Endothelial cell (in vitro differentiated cells): ENCODE measurements at regions not wholly inside any gene's neighbourhood (a gene's known extent, or its start where the extent isn't known, plus 50 kb on each side); places are given as distances from the start of the nearest gene placed in this dataset.
"Not testable (repeated sequence)": the region's sequence is repeated elsewhere in the genome, so short reads cannot be mapped to it uniquely, and the experiment has no call there.

Source experiments
- DNase-seq: peaks from one replicate; pipeline ENCODE4 v3.0.0; 2021; ENCODE audit warnings: low spot score
- H3K27ac Mint-ChIP-seq: one replicate; pipeline ENCODE4 v1.8.0; 2021; ENCODE audit warnings: mixed read lengths, inconsistent platforms; ENCODE audit not compliant: unreplicated experiment
- H3K27me3 Mint-ChIP-seq: one replicate; pipeline ENCODE4 v1.8.0; 2021; ENCODE audit warnings: mild to moderate bottlenecking, moderate library complexity, mixed read lengths, inconsistent platforms; ENCODE audit not compliant: unreplicated experiment
- H3K36me3 Mint-ChIP-seq: one replicate; pipeline ENCODE4 v1.8.0; 2021; ENCODE audit warnings: mild to moderate bottlenecking, low read depth, mixed read lengths, inconsistent platforms; ENCODE audit not compliant: unreplicated experiment
- H3K4me1 Mint-ChIP-seq: one replicate; pipeline ENCODE4 v1.8.0; 2021; ENCODE audit warnings: mild to moderate bottlenecking, mixed read lengths, inconsistent platforms; ENCODE audit not compliant: unreplicated experiment
- H3K4me3 Mint-ChIP-seq: one replicate; pipeline ENCODE4 v1.8.0; 2021; ENCODE audit warnings: mild to moderate bottlenecking, mixed read lengths, inconsistent platforms; ENCODE audit not compliant: unreplicated experiment
- H3K9me3 Mint-ChIP-seq: one replicate; pipeline ENCODE4 v1.8.0; 2021; ENCODE audit warnings: mixed read lengths, inconsistent platforms; ENCODE audit not compliant: unreplicated experiment
- TF ChIP-seq, protein P1 (sequence below): fragments of 200-600 bp; sonication (generic); IDR thresholded peaks from one replicate; pipeline ENCODE4 v1.5.0; 2021; ENCODE audit warnings: antibody characterized with exemption; ENCODE audit not compliant: unreplicated experiment

DNA sequence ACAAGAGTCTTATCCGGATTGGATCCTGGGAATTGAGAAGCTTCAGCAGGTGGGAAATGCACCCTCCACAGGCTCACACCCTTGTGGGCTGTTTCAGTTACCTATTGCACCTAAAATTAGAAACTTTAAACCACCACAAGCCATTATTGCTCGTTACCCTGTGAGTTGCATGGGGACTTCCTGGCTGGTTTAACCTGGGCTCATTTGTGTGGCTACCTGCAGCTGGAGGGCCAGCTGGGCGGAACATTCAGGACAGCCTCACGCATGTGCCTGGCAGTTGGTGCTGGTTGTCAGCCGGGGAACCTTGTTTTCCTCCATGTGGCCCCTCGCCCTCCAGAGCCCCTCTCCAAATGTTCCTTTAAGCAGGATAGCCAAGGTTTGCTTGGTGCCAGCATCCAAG lies 118.5 kb upstream of the DEFB108B start:
- H3K27me3 Mint-ChIP-seq, H3K27ac Mint-ChIP-seq, DNase-seq, H3K36me3 Mint-ChIP-seq, H3K9me3 Mint-ChIP-seq, H3K4me1 Mint-ChIP-seq, H3K4me3 Mint-ChIP-seq: not testable (repeated sequence)

DNA sequence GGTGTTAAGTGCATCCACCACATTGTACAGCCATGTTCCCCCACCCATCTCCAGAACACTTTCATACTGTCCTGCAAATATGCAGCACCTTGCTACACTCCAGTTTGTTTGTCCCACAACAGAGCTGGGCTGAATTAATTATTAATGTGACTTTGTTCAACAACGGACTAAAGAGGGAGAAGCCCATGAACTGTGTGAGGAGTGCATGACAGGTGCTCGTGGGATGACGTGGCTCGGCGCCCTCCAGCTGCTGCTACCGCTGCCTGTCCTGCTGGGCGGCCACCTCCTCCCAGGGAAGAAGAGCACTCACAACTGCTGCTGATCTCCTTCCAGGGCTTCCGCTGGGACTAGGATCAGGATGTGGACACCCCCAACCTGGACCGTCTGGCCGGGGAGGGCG lies 111.2 kb upstream of the DEFB108B start:
- not testable (repeated sequence) for H3K27ac Mint-ChIP-seq, H3K27me3 Mint-ChIP-seq, H3K9me3 Mint-ChIP-seq, H3K36me3 Mint-ChIP-seq, H3K4me3 Mint-ChIP-seq, DNase-seq, H3K4me1 Mint-ChIP-seq

DNA sequence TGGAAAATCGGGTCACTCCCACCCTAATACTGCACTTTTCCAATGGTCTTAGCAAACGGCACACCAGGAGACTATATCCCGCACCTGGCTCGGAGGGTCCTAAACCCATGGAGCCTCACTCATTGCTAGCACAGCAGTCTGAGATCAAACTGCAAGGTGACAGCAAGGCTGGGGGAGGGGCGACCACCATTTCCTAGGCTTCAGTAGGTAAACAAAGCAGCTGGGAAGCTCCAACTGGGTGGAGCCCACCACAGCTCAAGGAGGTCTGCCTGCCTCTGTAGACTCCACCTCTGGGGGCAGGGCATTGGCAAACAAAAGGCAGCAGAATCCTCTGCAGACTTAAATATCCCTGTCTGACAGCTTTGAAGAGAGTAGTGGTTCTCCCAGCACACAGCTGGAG lies 109.0 kb upstream of the DEFB108B start:
- DNase-seq, H3K9me3 Mint-ChIP-seq, H3K27ac Mint-ChIP-seq, H3K36me3 Mint-ChIP-seq, H3K27me3 Mint-ChIP-seq, H3K4me1 Mint-ChIP-seq, H3K4me3 Mint-ChIP-seq: not testable (repeated sequence)

DNA sequence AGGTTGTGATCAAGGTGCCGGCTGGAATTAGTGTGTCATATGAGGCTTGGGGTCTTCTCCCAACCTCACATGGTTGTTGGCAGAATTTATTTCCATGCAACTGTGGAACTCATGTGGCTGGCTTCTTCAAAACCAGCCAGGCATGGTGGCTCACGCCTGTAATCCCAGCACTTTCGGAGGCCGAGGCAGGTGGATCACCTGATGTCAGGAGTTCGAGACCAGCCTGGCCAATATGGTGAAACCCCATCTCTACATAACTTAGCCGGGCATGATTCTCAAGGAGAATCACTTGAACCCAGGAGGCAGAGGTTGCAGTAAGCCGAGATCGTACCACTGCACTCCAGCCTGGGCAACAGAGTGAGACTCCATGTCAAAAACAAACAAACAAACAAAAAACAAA lies 102.3 kb upstream of the DEFB108B start:
- not testable (repeated sequence) for DNase-seq, H3K36me3 Mint-ChIP-seq, H3K27ac Mint-ChIP-seq, H3K27me3 Mint-ChIP-seq, H3K4me1 Mint-ChIP-seq, H3K9me3 Mint-ChIP-seq, H3K4me3 Mint-ChIP-seq

DNA sequence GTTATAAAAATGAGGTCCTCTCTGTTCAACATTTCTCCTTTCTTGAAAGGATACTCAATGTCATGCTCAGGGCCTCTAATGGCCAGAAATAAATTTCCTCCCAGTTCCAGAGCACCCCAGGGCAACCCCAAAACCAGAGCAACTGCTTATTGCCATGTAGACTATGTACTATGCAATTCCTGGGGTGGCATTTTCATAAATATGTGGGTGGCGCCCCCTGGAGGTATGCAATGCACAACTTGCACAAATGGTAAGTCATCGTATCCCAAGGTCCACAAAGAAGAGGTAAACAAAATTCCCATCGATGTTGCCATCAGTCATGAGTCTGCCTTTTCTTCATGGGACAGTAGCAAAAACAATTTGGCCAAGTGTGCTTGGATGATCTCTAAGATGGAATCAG lies 98.6 kb upstream of the DEFB108B start:
- H3K4me3 Mint-ChIP-seq, H3K27ac Mint-ChIP-seq, H3K9me3 Mint-ChIP-seq, H3K4me1 Mint-ChIP-seq, H3K36me3 Mint-ChIP-seq, H3K27me3 Mint-ChIP-seq: not testable (repeated sequence)
- DNase-seq = peak; percentile 31
- TF ChIP-seq, protein P1, sequence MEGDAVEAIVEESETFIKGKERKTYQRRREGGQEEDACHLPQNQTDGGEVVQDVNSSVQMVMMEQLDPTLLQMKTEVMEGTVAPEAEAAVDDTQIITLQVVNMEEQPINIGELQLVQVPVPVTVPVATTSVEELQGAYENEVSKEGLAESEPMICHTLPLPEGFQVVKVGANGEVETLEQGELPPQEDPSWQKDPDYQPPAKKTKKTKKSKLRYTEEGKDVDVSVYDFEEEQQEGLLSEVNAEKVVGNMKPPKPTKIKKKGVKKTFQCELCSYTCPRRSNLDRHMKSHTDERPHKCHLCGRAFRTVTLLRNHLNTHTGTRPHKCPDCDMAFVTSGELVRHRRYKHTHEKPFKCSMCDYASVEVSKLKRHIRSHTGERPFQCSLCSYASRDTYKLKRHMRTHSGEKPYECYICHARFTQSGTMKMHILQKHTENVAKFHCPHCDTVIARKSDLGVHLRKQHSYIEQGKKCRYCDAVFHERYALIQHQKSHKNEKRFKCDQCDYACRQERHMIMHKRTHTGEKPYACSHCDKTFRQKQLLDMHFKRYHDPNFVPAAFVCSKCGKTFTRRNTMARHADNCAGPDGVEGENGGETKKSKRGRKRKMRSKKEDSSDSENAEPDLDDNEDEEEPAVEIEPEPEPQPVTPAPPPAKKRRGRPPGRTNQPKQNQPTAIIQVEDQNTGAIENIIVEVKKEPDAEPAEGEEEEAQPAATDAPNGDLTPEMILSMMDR = peak; percentile 59

DNA sequence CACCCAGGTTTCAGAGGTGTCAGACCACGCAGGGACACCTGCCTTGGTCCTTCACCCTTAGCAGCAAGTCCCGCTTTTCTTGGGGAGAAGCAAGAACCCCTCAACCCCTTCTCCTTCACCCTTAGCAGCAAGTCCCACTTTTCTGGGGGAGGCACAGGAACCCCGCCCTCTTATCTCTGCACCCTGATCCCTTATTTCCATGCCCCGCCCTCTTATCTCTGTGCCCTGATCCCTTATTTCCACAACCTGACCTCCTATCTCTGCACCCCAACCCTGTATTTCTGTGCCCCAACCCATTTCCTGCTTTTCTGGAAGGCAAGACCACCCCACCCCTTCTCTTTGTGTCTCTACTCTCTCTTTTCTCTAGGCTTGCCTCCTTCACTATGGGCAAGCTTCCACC lies 94.7 kb upstream of the DEFB108B start:
- H3K4me3 Mint-ChIP-seq, H3K27ac Mint-ChIP-seq, DNase-seq, H3K27me3 Mint-ChIP-seq, H3K4me1 Mint-ChIP-seq, H3K9me3 Mint-ChIP-seq: not testable (repeated sequence)
- peaks cover 11% of the 10 kb centered on the region for H3K36me3 Mint-ChIP-seq

DNA sequence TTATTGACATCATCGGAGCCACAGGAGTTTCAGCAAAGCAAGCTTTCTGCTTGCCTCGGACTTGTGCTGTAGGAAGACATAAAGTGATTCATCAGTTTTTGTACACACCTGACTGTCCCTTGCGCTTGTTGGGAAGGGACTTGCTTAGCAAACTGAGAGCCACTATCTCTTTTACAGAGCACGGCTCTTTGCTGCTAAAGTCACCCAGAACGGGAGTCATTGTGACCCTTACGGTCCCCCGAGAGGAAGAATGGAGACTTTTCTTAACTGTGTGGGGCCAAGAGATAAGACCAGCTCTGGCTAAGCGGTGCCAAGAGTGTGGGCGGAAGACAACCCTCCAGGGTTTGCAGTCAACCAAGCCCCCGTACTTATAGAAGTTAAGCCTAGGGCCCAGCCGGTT lies 89.6 kb upstream of the DEFB108B start:
- H3K9me3 Mint-ChIP-seq, H3K27ac Mint-ChIP-seq, H3K27me3 Mint-ChIP-seq, H3K36me3 Mint-ChIP-seq, H3K4me1 Mint-ChIP-seq, DNase-seq, H3K4me3 Mint-ChIP-seq: not testable (repeated sequence)

DNA sequence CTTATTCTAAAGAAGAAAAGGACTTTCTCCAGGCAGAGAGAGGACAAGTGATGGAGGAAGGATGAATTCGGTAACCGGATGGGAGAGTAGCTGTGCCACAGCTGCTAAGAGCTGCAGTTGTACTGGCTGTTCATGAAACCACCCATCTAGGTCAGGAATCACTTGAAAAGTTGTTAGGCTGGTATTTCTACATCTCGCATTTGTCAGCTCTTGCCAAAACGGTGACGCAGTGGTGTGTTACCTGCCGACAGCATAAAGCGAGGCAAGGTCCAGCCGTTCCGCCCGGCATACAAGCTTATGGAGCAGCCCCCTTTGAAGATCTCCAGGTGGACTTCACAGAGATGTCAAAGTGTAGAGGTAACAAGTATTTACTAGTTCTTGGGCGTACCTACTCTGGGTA lies 87.3 kb upstream of the DEFB108B start:
- not testable (repeated sequence) for H3K4me3 Mint-ChIP-seq, H3K36me3 Mint-ChIP-seq, H3K27ac Mint-ChIP-seq, H3K9me3 Mint-ChIP-seq, H3K27me3 Mint-ChIP-seq, DNase-seq
- H3K4me1 Mint-ChIP-seq = peaks cover 15% of the 10 kb centered on the region

DNA sequence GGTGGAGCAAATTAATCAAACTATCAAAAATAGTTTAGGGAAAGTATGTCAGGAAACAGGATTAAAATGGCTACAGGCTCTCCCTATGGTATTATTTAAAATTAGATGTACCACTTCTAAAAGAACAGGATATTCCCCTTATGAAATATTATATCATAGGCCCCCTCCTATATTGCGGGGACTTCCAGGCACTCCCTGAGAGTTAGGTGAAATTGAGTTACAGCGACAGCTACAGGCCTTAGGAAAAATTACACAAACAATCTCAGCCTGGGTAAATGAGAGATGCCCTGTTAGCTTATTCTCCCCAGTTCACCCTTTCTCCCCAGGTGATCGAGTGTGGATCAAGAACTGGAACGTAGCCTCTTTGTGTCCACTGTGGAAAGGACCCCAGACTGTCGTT lies 86.7 kb upstream of the DEFB108B start:
- H3K36me3 Mint-ChIP-seq, DNase-seq, H3K4me3 Mint-ChIP-seq, H3K27me3 Mint-ChIP-seq, H3K9me3 Mint-ChIP-seq, H3K27ac Mint-ChIP-seq: not testable (repeated sequence)
- TF ChIP-seq, protein P1 = peak; percentile 30
- H3K4me1 Mint-ChIP-seq = peaks cover 15% of the 10 kb centered on the region

DNA sequence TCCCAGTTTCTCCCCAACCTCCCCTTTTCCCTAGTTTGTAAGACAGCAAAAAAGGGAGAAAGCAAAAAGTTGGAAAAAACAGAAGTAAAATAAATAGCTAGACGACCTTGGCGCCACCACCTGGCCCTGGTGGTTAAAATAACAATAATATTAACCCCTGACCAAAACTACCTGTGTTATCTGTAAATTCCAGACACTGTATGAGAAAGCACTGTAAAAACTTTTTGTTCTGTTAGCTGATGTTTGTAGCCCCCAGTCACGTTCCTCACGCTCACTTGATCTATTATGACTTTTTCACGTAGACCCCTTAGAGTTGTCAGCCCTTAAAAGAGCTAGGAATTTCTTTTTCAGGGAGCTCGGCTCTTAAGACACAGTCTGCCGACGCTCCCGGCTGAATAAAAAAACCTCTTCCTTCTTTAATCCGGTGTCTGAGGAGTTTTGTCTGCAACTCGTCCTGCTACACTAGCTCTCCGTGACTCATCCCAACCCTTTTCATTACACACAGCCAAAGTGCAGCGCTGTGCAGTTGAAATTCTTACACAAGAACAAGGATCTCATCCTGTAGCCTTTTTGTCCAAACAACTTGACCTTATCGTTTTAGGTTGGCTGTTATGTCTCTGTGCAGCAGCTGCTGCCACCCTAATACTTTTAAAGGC lies 83.9 kb upstream of the DEFB108B start:
- not testable (repeated sequence) for H3K27me3 Mint-ChIP-seq

More for the DNA sequence above, 83.9 kb upstream of the DEFB108B start:
- not testable (repeated sequence) for DNase-seq, H3K27ac Mint-ChIP-seq, H3K36me3 Mint-ChIP-seq, H3K9me3 Mint-ChIP-seq, H3K4me3 Mint-ChIP-seq
- H3K4me1 Mint-ChIP-seq = peaks cover 15% of the 10 kb centered on the region
